Thoracic aorta (tissue), 2 donors: ENCODE measurements at regions not wholly inside any gene's neighbourhood (a gene's known extent, or its start where the extent isn't known, plus 50 kb on each side); places are given as distances from the start of the nearest gene placed in this dataset.

Experiments
- ATAC-seq: fragments of 150-250 bp; one replicate; pipeline ENCODE4 v1.8.0; 2017; ENCODE audit warnings: low read depth; ENCODE audit not compliant: insufficient number of reproducible peaks, low FRiP score
- DNase-seq: peaks from one replicate; pipeline ENCODE4 v3.0.0-alpha.2; 2020; ENCODE audit warnings: low spot score
- H3K27ac ChIP-seq, 2 donors: fragments of 200-600 bp; sonication (generic); 1 replicate in 1 of 2; 2 replicates in 1 of 2; pipeline ENCODE4 v1.5.1; 2016; ENCODE audit warnings: mild to moderate bottlenecking in 2 of 2, moderate library complexity in 2 of 2
- H3K27me3 ChIP-seq: fragments of 200-600 bp; sonication (generic); replicated peaks from 2 replicates; pipeline ENCODE4 v1.6.0; 2016; ENCODE audit warnings: mild to moderate bottlenecking; ENCODE audit not compliant: insufficient read depth
- H3K36me3 ChIP-seq: fragments of 200-600 bp; sonication (generic); one replicate; pipeline ENCODE4 v1.5.1; 2016
- H3K4me1 ChIP-seq, 2 donors: fragments of 200-600 bp; sonication (generic); 1 replicate in 1 of 2; 2 replicates in 1 of 2; pipeline versions ENCODE4 v1.5.1 to v1.6.0; 2016; ENCODE audit warnings: low read depth in 2 of 2, mild to moderate bottlenecking in 1 of 2; ENCODE audit not compliant: control insufficient read depth in 1 of 2
- H3K4me3 ChIP-seq: fragments of 200-600 bp; sonication (generic); 2 replicates; pipeline ENCODE4 v1.5.1; 2016; ENCODE audit warnings: mild to moderate bottlenecking
- H3K9me3 ChIP-seq: fragments of 200-600 bp; sonication (generic); 2 replicates; pipeline ENCODE4 v1.5.1; 2016
- TF ChIP-seq, protein P1 (sequence below): fragments of 200-600 bp; sonication (generic); IDR thresholded peaks from one replicate; pipeline ENCODE4 v1.5.1; 2019; ENCODE audit warnings: antibody characterized with exemption

DNA sequence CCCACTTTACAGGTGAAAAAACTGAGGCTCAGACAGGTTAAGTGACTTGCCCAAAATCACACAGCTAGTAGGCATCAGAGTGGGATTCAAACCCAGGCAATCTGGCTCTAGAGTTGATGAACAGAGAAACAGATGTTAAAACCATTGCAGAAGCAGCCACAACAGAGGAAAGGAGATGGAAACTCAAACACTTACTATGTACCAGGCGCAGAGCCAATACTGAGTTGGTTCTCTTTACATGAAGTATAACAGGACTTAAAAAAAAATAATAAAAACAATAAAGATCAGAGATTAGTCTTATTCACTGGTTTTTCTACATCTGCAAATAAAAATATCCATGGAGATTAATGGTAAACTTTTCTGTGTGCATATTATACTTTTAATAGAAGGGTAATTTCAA lies 84.9 kb upstream of the SPATA12 start:
- no peak for DNase-seq
- no peak overlapping the region for H3K27ac ChIP-seq
- ATAC-seq, result no peak
- no peak overlapping the region for H3K4me3 ChIP-seq
- H3K36me3 ChIP-seq, result no peaks in the 10 kb centered on the region
- H3K27me3 ChIP-seq, result no peaks in the 10 kb centered on the region
- H3K9me3 ChIP-seq, result no peaks in the 10 kb centered on the region
- H3K4me1 ChIP-seq, result peaks cover under 1 to 2% of the 10 kb centered on the region in 2 donors
- TF ChIP-seq, protein P1, sequence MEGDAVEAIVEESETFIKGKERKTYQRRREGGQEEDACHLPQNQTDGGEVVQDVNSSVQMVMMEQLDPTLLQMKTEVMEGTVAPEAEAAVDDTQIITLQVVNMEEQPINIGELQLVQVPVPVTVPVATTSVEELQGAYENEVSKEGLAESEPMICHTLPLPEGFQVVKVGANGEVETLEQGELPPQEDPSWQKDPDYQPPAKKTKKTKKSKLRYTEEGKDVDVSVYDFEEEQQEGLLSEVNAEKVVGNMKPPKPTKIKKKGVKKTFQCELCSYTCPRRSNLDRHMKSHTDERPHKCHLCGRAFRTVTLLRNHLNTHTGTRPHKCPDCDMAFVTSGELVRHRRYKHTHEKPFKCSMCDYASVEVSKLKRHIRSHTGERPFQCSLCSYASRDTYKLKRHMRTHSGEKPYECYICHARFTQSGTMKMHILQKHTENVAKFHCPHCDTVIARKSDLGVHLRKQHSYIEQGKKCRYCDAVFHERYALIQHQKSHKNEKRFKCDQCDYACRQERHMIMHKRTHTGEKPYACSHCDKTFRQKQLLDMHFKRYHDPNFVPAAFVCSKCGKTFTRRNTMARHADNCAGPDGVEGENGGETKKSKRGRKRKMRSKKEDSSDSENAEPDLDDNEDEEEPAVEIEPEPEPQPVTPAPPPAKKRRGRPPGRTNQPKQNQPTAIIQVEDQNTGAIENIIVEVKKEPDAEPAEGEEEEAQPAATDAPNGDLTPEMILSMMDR, result no peak

DNA sequence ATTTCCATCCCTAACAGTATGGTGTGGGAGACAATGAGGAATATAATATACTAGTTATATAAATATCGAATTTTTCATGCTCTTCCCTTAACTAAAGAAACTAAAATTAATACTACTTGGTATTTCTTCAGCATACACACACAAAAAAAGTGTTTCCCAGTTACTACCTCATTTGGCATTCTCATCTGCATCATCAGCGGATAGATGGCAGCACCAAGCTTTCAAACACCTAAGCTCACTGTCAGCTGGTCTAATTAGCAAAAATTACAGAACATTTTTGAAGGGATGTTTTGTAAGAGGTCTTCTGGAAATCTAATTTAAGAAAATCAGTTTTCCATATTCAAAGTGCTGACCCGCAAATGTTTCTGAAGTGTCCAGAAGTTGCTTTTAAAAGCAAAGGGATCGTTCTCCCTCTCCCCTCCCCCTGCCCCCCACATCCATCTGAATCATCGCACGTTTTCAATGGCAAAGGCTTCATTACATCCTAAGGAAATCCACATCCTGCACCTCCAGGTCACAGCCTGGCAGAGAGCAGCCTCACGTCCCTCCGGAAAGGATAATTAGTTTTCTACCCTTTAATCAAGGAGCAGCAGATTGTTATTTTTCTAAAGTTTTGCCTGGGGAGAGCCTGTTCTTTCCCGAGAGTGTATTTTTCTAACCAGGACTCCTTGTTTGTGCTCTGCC lies 86.1 kb upstream of the SPATA12 start:
- Histone ChIP-seq H3K4me3 (no peak overlapping the region), H3K36me3 (no peaks in the 10 kb centered on the region), H3K27me3 (no peaks in the 10 kb centered on the region), H3K4me1 (no peaks in the 10 kb centered on the region), H3K27ac (no peak overlapping the region), H3K9me3 (no peaks in the 10 kb centered on the region)
- no peak for ATAC-seq
- no peak for DNase-seq
- TF ChIP-seq, protein P1, result no peak

DNA sequence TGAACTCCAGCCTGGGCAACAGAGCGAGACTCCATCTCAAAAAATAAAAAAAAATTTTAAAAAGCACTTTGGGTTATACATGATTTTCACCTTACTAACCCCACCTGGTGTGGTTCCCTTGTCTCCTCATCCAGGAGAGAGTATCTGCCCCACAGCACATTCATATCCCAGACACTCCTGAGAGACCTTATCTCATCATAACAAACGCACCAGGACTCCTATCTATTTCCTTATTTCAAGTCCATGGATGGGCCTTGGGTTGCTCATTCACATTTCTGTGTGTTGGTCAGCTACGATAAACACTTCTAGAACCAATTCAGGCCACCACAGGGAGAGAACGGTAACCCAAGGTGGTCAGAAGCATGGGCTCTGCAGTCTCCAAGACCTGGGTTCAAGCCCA lies 88.6 kb upstream of the SPATA12 start:
- Histone ChIP-seq H3K4me1 (no peaks in the 10 kb centered on the region), H3K27ac (no peak overlapping the region), H3K9me3 (no peaks in the 10 kb centered on the region), H3K27me3 (no peaks in the 10 kb centered on the region), H3K4me3 (no peak overlapping the region), H3K36me3 (no peaks in the 10 kb centered on the region)
- ATAC-seq (no peak), DNase-seq (no peak)
- TF ChIP-seq, protein P1, result no peak

DNA sequence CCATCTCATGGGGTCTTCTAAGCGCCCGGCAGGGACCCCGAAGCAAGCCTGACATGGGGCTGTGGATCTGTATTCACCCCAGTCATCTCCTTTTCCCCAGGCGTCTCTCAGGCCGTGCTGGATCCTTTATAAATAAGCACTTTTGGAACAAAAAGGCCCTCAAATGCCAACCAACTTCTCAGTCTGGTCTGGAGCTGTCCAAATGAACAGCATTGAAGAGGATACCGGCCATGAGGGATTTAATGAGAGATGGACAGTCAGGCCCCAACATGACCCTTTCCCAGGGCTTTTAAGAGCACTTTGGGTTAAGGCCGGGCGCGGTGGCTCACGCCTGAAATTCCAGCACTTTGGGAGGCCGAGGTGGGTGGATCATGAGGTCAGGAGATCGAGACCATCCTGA lies 89.2 kb upstream of the SPATA12 start:
- ATAC-seq, result no peak
- Histone ChIP-seq H3K27me3 (no peaks in the 10 kb centered on the region), H3K9me3 (no peaks in the 10 kb centered on the region), H3K4me3 (no peak overlapping the region), H3K27ac (no peak overlapping the region), H3K36me3 (no peaks in the 10 kb centered on the region), H3K4me1 (no peaks in the 10 kb centered on the region)
- TF ChIP-seq, protein P1, result no peak
- no peak for DNase-seq

DNA sequence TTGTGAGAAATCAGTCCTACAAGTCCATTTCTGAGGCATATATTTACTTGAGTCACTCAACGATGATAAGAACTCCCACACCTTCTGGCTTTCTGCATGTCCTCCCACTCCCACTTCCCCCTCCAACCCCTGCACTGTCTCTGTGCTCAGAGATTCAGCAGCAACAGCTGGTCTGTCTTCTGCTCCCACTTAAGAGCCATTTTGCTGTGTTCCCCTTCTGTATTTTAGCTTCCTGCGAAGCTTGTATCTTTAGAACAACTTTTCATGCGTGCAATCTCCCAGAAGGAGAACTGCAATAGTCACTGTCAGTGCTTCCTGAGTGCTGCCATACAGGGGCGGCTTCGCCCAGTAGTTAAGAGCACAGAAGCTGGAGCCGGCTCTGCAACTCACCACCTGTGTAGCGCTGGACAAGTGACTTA lies 90.0 kb upstream of the SPATA12 start:
- DNase-seq, result no peak
- no peak overlapping the region for H3K4me3 ChIP-seq
- no peaks in the 10 kb centered on the region for H3K27me3 ChIP-seq
- TF ChIP-seq, protein P1, result no peak
- no peaks in the 10 kb centered on the region for H3K36me3 ChIP-seq
- H3K27ac ChIP-seq, result no peak overlapping the region
- ATAC-seq, result no peak
- no peaks in the 10 kb centered on the region for H3K9me3 ChIP-seq
- H3K4me1 ChIP-seq, result no peaks in the 10 kb centered on the region
